ENCODE measurements at regions not wholly inside any gene's neighbourhood (a gene's known extent, or its start where the extent isn't known, plus 50 kb on each side); places are given as distances from the start of the nearest gene placed in this dataset.
"Not testable (repeated sequence)": the region's sequence is repeated elsewhere in the genome, so short reads cannot be mapped to it uniquely, and the experiment has no call there.

DNA sequence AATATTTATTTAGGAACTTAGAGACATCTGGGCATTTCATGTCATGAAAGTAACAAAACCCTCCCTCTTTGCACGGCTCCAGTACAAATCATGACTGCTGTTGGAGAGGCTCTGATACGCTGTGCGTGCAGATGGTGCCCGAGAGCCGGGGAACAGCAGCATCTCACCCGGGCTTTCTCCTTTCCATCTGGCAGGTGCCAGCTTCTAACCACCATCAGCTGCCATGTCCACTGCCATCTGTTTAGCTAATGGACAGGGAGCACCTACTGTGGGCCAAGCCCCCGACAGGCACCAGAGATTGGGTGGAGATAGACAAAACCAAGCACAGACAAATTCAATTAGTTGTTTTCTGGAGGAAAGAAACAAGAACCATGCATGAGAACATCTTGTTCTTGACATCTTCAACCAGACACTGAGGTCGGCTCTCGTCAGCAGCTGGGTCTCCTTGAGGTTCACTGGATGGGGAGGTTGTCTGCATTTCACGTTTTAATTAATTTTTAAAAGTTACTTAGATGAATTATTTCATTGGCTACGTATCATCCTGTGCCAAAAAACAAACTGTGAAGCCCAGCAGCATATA, 323.7 kb downstream of the THBS2 start:
- no peak for DNase-seq

DNA sequence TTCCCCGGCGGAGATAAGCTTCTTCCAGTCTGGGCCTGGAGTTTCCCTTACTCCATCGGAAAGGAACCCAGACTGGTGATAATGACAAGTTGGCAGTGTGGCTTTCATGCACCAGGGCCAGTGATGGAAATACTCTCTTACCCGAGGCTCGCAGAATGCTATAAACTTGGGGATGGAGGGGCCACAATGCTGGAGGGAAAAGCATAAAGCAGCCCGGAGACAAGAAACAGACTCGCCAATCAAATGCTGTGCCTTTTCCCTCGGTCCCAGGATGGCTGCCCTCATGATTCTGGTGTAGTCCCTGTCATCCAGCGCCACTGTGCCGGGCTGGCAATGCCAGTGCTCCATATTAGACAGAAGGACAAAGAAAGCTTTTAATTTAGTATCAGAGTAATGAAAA, 325.6 kb downstream of the THBS2 start:
- no peak for DNase-seq

DNA sequence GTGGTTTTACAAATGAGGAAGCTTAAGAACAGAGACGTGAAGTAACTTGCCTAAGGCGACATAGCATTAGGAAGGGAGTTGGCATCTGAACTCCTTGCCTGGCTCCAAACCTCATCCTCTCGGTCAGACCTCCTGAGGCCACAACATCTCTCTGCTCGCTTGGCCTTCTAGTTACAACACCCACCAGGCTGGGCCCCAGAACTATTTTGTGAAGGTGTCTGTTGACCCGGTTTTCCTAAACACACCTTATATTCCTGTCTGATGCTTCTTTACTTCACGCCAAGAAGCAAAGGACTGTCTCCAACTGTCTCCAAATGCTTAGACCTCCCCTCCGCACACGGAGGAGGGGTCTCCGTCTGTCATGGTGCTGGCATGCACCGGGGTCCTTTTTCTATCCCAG, 326.6 kb downstream of the THBS2 start:
- no peak for DNase-seq

DNA sequence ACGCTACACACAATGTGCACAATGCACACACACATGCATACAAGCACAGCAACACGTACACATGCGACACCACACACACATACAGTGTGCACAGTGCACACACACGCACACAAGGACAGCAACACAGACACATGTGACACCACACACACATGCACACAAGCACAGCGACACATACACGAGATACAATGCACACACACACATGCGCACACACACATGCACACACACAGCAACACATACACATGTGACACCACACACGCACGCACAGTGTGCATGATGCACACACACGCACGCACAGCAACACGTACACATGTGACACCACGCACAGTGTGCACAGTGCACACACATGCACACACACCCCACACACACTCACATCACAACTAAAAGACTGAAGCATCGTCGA, 327.3 kb downstream of the THBS2 start:
- no peak for DNase-seq

DNA sequence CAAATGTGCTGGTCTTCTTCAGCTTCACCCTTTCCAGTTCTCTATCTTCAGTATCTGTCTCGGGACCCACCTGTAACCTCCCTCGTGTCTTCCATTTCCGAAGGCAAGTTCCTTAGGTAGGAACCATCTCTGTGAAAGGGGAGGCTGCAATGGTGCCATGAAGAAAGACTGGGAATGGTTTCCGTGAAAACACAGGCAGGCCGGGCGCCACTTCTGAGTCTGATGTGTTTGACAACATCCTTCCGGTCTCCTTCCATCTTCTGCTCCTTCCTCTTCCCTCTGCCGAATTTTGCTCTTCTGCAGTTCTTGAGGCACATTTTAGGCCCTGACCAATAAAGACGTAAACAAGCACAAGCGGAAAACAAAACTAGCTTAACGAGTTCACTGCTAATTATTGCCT, 328.0 kb downstream of the THBS2 start:
- DNase-seq, result no peak

DNA sequence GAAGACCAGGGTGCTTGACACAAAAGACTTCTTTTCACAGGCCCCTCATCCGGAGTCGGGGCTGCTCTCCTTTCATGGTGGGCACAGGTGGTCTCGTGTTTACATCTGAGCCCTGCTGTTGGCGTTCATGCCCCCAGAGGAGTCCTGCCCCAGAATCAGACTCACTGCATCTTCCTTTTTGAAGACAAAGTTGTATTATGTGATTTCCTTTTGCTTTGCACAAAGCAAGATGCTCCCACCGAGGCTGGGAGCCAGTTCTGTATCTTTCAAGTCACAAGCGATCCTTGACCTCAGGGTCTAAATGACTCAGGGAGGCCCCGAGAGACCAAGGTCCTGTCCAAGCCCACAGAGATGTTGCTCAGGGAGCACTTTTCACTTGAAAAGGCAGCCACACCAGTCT, 330.5 kb downstream of the THBS2 start:
- no peak for DNase-seq

DNA sequence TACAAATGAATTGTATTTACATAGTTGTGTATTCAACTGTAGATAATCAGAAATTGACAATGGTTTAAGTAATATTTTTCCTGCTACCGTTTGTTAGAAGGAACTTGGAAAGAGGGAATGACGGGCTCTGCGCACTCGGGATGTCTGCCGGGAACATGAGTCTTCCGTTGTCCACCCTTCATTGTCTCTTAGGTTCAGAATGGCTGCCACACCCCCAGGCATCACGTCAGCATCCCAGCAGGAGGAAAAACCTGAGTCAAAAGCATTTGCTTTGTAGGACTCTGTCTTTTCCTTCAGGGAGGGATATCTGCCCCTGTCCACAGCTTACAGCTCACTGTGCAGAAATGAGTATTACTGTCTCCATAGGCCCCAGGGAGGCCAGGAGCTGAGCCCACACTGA, 331.2 kb downstream of the THBS2 start:
- no peak for DNase-seq

DNA sequence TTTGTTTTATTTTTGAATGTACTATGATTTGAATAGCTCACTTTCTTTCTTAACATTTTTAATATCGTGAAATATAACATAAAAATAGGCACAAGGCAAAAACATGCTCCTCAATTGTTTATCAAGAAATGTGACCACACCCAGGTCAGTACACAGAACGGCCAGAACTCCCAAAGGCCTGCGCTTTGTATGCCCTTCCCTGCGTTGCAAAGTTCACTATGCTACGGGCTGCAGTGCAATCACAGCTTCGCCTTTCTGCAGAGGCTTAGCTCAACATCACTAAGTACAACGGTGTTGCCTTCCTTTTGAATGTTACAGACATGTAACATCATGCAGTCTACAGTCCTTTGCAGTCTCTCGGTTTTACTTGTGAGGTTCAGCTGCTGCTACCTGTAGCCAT, 333.4 kb downstream of the THBS2 start:
- DNase-seq, result no peak

DNA sequence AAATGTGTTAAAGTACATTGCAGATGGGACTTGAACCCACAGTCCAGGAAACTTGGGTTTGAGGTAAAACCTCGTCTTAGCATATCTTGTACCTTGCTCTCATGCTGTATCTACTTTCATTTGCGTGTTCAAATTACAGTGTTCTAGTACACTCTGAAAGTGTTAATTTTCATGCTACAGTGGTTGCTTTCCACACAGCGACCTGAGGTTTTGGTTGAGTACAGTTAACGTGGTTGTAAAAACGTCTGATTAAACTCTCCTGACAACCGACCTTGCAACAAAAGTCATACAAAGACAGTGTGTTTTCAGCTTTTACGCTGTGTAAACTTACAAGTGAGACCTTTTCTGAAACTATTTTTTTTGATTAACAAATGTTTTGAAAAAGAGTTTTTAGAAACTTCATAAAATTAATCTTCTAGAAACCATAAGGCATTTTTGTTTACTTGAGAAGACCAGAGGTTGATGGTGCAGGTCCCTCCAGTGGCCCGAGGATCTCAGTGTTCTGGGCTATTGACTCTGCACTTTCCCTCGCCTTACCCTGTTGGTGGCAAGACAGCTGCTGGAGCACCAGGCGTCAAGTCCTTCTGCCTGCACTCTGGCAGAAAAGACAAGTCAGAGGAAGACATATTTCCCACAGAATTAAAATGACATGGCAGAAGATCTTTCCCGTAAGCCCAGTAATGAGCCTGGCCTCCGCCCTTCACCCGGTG, 334.0 kb downstream of the THBS2 start:
- no peak for DNase-seq

DNA sequence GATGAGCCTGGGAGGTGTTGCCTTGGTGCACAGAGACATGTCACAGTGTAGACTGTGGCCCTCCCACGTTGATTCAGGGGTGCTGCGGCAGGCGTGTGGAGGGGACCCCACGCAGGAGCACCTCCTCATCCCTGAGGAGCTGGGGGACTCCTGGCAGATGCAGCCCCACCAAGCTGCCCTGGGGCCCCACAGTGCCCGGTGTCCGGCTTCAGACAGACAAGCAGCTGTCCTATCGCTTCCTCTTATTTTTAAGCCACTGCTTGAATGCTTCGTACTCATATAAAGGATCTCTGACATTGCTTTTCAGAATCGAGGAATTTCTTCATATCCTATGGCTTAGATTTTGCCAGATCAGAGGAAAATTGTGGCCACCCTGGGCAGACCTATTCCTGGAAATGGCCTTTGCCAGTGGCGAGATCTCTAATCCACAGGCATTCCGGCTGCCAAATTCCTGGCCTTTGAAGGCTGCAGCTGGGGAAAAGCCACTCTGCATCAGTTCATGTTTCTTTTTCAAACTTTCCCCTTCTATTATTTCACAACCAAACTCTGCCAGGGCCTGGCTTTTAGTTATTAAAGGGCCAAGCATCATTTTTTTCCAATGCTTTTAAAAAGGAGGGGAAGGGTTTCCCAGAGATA, 337.0 kb downstream of the THBS2 start:
- no peak for DNase-seq

DNA sequence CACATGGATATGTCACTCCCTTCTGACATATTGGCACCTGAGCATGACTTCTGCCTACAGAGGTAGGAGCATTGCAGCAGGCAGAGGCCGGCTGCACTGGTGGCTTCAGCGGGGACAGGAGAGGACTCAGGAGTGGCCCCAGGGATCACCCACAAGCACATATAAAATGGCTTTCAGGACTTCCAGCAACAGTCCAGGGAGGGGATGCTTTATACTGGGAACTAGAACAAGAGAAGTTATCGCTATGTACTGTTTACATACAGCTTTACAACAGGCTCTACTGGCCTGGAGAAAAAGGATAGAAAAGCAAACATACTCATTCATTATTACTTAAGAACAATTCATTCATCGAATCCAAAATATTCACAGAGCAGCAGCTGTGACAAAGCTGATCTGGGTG, 337.8 kb downstream of the THBS2 start:
- DNase-seq, result no peak

DNA sequence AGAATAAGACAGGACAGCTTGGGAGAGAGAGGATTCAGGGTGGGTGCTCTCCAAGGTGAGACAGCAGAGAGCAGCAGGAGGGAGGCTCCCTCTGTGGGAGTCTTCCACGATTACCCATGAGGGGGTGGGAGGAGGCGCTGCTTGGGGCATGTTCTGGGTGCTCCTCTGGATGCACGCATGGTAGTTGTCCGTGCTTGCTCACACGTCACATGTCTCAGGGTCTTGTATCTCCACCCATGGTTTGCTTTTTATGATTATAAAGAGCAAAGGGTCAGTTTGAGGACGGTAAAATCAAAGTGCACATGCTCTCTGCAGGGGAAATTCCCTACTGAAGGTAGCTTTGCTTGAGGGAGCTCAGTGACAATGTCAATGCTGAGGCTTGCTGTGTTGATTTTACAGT, 338.4 kb downstream of the THBS2 start:
- no peak for DNase-seq

DNA sequence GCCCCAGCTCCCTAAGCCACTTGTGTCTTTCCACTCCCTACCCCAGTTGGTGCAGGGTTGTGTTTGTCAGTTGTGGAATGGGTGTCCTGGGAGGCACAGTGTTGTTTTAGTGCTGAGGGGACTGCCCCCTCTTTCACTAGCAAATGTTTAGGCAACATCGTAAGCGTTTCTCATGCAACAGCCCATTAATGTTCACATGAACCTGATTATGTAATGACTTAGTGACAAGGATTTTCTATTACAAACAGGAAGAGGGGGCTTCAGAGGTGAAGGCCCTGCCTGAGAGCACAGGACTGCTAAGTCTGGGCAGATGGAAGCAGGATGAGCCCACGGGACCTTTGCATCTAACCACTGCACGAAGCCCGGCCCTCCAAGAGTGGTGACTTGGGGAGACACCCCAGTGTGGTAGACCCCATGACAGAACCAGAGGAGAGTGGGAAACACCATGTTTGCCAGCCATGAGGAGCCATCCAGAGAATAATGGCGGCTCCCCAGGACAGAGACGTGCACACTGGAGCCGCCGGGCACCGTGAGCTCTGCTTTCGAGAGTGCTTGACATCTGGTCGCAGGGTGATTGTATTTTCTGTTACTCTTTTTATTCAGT, 339.7 kb downstream of the THBS2 start:
- no peak for DNase-seq

DNA sequence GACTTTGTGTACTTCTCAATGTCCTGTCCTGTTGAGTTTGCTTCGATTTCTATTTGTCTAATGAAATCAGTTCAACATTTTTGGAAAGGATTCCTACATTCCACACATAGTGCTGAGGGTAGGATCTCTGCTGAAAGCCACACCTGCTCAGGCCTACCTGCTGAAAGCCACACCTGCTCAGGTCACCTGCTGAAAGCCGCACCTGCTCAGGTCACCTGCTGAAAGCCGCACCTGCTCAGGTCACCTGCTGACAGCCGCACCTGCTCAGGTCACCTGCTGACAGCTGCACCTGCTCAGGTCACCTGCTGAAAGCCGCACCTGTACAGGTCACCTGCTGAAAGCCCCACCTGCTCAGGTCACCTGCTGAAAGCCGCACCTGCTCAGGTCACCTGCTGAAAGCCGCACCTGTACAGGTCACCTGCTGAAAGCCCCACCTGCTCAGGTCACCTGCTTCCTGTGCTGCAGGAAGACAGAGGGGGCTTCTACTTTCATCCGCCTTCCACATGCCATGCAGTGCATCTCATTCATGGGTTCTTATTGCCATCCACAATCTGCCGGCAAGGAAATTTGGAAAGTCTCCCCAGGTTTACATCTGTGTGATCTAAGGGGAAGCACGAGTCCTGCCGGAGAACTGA, 340.3 kb downstream of the THBS2 start:
- DNase-seq, result not testable (repeated sequence)

DNA sequence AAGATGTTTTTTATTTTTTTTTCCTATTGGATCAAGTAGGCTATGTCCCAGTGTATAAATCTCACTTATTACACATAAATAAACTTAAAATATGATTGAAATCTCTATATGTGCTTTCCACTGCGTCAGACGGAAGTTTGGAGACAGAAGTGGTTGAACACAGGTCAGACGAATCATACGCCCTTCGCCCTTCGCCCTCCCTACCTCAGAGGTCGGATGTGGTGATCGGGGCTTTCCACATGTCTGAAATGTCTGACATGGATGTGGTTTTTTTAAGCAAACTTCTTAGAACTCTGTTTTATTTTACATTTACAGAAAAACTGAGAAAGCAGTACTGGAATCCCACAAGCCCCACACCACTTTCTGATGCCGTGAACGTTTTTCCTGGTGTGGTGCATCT, 344.4 kb downstream of the THBS2 start:
- DNase-seq, result no peak

DNA sequence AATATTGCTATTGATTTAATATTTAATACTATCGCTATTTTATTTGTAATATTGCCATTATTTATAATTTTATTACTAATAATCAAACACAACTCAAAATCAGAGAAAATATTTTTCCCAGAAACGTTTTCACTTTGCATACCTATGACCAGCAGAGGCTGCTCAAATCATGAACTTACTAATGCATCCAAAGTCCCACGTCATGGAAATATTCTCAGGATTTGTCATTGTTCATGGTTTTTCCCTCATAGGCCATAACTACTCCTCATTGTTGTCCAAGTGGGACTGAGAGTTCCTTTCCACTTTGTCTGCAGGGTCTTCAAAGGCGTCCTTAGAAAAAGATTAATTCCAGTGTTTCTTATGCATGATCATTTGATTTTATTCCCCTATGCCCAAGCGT, 344.8 kb downstream of the THBS2 start:
- DNase-seq, result no peak

DNA sequence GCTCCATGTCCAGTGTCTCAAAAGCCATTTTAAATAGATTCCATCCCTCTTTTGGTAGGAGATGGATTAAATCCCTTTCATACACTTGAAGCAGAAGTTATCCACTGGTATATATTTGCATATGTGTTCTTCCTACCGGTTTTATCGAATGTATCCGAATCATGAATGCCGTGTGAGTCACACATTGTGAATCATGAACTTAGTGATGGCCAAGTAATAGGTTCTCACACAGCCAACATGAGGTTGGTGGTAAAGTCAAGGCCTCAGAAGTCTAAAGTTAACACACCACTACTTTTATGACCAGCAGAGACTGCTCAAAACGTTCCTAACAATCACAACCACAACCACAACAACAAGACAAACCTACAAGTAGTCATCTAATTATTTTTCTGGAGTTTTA, 345.5 kb downstream of the THBS2 start:
- DNase-seq, result no peak

DNA sequence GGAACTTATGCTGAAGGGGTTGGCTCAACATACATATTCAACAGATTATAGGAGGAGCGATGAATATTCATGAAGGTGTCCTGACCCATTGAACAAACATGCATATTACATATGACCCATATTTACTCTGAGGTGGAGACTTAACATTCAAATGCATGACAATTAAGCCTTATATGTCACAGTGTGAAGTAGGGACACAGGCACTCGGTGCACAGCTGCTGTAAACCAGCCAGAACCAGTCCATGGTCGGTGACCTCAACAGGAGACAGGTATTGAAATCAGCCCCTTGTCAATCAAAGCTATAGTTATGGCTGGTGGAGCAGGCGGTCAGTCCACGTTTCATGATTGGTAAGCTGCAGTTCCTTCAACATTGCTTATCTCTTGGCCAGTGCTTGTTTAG, 347.3 kb downstream of the THBS2 start:
- no peak for DNase-seq

DNA sequence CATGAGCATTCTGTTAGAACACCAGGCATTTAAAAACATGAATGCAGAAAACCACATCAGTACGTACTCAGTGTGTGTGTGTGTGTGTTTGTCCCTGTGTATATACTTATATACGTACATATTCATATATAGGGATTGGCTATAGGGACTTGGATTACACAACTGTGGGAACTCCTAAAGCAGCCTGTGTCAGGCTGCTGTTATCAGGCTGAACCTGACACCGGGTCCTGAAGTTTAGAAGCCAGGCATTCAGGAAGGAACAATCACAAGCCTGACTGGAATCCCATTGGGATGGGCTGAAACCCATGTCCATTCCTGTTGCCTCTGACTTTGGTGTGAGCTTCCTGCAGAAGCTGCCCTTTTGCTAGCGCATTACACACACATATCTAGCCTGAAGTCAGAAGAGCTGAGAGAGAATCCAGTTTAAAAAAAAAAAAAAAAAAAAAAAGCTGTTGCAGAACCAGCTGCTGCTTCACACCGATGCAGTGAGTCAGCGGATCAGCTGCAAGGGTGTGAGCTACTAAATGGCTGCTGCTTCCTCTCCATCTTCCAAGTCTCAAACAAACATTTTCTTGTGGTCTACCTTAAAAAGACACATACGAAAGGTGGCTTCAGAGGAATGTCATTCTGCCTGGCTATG, 348.1 kb downstream of the THBS2 start:
- no peak for DNase-seq

DNA sequence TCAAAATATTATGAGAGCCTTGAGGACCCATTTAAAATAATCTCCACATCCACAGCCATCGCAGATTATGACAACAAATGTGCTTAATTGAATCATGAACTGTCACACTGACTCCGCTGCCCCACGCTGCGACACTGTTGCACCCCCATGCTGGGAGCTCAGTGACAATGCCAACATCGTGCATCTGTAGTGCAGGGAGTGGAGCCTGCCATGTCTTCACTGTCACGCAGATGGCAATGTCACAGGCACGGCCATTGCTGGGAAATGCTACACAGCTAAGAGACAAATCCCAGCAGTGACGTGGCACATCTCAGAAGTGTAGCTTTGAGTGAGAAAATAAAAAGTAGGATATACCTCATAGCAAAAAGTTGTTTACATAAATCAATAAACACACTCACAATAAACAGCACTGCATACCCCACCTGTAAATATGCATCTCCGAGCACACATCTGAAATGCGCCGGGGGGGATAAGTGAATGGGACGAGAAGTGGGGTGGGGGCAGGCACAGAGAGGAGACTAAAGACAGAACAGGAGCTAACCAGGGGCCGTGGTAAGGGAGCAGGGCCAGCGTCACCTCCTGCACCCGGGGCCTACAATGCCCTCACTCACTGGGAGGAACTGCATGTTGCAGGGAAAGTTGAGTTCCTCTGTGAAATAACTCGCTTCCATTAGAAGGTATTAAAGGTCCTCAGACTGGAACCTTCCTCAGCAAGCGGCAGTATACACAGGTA, 349.9 kb downstream of the THBS2 start:
- DNase-seq, result no peak

DNA sequence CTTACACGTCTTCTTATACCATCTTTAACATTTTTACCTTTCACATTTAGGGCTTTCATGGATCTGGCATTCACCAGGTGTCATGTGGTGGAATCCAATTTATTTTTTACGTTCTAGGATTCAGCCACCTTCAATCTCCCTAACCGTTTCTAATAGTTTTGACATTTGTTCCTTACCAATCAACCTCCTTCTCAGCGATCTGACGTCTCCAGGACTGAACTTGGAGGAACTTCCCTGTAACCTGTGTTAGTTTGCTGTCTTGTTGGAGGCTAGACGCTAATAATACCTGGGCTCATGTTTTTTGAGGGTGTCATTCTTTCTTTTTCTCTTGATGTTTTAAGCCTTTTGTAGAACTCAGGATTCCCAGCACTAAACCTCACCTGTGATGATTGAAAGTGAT, 351.6 kb downstream of the THBS2 start:
- no peak for DNase-seq

DNA sequence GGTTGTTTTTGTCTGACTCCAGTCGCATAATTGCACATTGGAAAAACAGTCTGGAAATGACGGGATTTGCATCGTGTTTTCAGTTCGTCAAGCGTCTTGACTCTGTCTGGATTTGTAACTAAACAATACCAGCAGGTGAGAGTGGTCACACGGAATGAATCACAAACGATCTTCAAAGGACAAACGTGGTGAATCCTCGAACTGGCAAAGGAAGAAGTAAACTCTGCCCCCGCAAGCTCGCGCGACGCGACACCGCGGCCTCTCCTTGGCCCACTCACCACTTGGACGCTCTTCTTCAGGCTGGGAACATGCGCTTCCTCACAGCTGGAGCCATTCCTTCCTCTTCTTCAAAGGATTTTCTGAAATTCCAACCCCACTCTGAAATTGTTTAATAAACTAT, 352.6 kb downstream of the THBS2 start:
- DNase-seq, result no peak

DNA sequence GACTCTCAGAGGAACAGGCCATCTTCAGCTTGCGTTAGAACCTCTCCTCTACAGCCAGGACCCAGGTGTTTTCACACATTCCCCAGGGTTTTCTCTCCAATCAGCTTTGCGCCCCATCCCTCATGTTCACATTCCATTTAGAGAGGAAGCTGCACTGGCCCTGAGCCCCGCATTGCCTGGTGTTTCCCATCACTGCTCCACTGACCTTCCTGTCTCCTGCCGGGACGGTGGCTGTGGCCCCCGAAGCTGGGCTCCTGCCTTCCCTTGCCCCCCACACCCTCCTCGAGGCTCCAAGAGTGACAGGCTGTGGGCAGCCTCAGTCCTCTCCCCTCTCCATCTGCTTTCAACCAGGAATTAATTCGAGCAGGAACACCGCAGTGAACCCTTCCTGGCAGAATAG, 357.3 kb downstream of the THBS2 start:
- DNase-seq, result no peak

Measured in SIG-M5 (cell line).